DND-41 (cell line): ENCODE measurements at regions not wholly inside any gene's neighbourhood (a gene's known extent, or its start where the extent isn't known, plus 50 kb on each side); places are given as distances from the start of the nearest gene placed in this dataset.

ENCODE experiments used
- EZH2 ChIP-seq: IDR thresholded peaks from 3 replicates; pipeline ENCODE4 v1.6.1; 2012; ENCODE audit warnings: borderline replicate concordance, low read depth, mild to moderate bottlenecking, moderate library complexity, low read length, inconsistent platforms; ENCODE audit not compliant: severe bottlenecking
- TF ChIP-seq, protein P1 (sequence below): IDR thresholded peaks from 2 replicates; pipeline ENCODE4 v1.5.1; 2012; ENCODE audit warnings: borderline replicate concordance, low read length, moderate library complexity, mild to moderate bottlenecking; ENCODE audit not compliant: poor library complexity, severe bottlenecking; ENCODE audit errors: extremely low read depth

DNA sequence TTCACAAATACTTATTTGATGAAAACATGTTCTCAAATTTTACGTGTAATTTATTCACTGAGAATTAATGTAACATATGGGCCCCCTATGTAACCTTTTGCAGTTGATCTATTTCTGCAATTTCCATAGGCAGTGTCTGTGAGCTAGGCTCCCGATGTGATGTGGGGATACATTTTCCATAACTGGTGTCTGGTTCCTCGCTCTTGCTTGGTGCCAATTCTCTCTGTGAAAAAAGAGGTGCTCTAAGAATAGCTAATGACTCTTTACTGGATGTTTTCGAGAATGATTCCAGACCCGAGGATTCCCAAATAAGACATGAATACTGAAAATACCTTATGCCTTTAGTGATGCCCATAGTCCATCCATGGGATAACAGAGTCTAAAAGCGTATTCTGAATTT is 286.7 kb upstream of the FZD8 start:
- TF ChIP-seq, protein P1, sequence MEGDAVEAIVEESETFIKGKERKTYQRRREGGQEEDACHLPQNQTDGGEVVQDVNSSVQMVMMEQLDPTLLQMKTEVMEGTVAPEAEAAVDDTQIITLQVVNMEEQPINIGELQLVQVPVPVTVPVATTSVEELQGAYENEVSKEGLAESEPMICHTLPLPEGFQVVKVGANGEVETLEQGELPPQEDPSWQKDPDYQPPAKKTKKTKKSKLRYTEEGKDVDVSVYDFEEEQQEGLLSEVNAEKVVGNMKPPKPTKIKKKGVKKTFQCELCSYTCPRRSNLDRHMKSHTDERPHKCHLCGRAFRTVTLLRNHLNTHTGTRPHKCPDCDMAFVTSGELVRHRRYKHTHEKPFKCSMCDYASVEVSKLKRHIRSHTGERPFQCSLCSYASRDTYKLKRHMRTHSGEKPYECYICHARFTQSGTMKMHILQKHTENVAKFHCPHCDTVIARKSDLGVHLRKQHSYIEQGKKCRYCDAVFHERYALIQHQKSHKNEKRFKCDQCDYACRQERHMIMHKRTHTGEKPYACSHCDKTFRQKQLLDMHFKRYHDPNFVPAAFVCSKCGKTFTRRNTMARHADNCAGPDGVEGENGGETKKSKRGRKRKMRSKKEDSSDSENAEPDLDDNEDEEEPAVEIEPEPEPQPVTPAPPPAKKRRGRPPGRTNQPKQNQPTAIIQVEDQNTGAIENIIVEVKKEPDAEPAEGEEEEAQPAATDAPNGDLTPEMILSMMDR = no peak
- TF ChIP-seq EZH2 = no peak
